ENCODE measurements at regions not wholly inside any gene's neighbourhood (a gene's known extent, or its start where the extent isn't known, plus 50 kb on each side); places are given as distances from the start of the nearest gene placed in this dataset.

- no peak overlapping the region for H3K4me3 ChIP-seq (ENCODE audit: low read depth, low read length)
- DNase-seq (ENCODE audit: low read depth), result no peak
- TF ChIP-seq CTCF (conservative IDR thresholded peaks at IDR 0.05; ENCODE audit: low read depth, low read length), result no peak
These were observed 543.9 kb downstream of the PRR16 start for GRCh38 chr5:121008041-121008440.

GRCh38 chr5:121009058-121009457 lies 545.0 kb downstream of the PRR16 start:
- DNase-seq (ENCODE audit: low read depth), result no peak
- H3K4me3 ChIP-seq (ENCODE audit: low read depth, low read length), result no peak overlapping the region
- no peak for TF ChIP-seq CTCF (conservative IDR thresholded peaks at IDR 0.05; ENCODE audit: low read depth, low read length)

GRCh38 chr5:121018004-121018403 lies 553.9 kb downstream of the PRR16 start:
- no peak overlapping the region for H3K4me3 ChIP-seq (ENCODE audit: low read depth, low read length)
- no peak for DNase-seq (ENCODE audit: low read depth)
- no peak for TF ChIP-seq CTCF (conservative IDR thresholded peaks at IDR 0.05; ENCODE audit: low read depth, low read length)

GRCh38 chr5:121019106-121019505 lies 555.0 kb downstream of the PRR16 start:
- no peak for TF ChIP-seq CTCF (conservative IDR thresholded peaks at IDR 0.05; ENCODE audit: low read depth, low read length)
- no peak for DNase-seq (ENCODE audit: low read depth)
- H3K4me3 ChIP-seq (ENCODE audit: low read depth, low read length), result no peak overlapping the region

- no peak overlapping the region for H3K4me3 ChIP-seq (ENCODE audit: low read depth, low read length)
- TF ChIP-seq CTCF (conservative IDR thresholded peaks at IDR 0.05; ENCODE audit: low read depth, low read length), result no peak
- no peak for DNase-seq (ENCODE audit: low read depth)
These were observed 555.6 kb downstream of the PRR16 start for GRCh38 chr5:121019734-121020133.

- no peak for DNase-seq (ENCODE audit: low read depth)
These were observed 557.6 kb downstream of the PRR16 start for GRCh38 chr5:121021681-121022080.

More at GRCh38 chr5:121021681-121022080, 557.6 kb downstream of the PRR16 start:
- no peak for TF ChIP-seq CTCF (conservative IDR thresholded peaks at IDR 0.05; ENCODE audit: low read depth, low read length)
- H3K4me3 ChIP-seq (ENCODE audit: low read depth, low read length), result no peak overlapping the region
